NCI-H2171 treated with DMSO at 0.1 percent for 48 hours (cell line): ENCODE measurements at regions not wholly inside any gene's neighbourhood (a gene's known extent, or its start where the extent isn't known, plus 50 kb on each side); places are given as distances from the start of the nearest gene placed in this dataset.
"Not testable (repeated sequence)": the region's sequence is repeated elsewhere in the genome, so short reads cannot be mapped to it uniquely, and the experiment has no call there.

Experiments used
- DNase-seq: peaks from one replicate; lab custom pipeline; 2025; lab: John Stamatoyannopoulos, UW

DNA sequence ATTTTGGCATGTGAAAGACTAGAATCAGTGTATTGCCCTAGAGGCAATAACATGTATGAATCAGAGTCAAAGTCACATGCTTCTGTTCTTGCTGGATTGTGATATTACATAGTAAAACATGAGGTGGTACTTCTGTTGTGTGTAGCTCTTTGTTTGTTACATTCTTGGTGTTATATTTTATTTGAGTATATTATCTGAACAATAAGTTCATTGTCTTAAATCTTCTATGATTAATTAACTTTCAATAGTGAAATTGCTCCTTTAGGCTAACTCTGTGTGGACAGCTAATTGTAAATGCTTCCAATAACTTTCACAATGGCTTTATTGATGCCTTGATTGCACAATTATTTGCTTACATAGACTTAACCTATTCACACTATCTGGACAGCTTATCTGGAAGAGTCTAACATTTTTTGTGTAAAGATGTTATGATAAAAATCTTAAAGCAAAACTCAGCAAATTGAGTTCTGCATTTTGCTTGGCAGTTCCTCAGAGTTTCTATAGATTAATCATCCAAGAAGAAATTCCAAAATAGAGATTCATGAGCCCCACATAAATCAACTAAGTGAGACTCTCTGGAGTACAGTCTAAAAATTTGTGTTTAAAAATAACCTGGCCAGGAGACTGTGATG, 239.6 kb upstream of the TUSC1 start:
- DNase-seq: no peak

DNA sequence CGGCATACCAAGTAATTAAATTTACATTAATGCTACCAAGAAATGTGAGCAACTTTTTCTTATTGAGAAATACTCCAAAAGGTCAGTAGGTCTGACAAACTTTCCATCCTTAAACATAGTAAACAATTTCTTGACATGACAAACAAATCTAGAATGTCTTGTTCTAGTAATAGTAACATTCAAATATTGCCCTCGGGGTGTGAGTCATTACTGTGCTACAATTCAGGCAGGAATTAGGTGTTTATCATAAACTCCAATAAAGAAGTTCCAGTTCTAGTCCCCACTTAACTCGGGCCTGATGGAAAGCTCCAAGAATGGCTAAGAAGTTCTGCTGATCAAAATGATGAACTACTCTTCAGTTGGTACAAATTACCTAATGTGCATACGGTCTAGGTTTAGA, 235.6 kb upstream of the TUSC1 start:
- no peak for DNase-seq

DNA sequence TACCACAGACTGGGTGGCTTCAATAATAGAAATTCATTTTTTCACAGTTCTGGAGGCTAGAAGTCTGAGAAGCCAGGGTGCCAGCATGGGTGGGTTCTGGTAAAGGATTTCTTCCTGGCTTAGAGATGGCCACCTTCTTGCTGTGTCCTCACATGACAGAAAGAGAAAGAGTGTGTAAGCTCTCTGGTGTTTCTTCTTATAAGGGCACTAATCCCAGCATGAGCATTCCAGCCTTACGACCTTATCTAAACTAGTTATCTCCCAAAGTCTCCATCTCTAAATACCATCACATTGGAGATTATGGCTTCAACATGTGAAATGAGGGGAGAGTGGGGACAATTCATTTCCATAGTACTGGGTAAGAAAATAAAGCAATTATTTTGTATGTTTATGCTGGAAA, 226.5 kb upstream of the TUSC1 start:
- no peak for DNase-seq

DNA sequence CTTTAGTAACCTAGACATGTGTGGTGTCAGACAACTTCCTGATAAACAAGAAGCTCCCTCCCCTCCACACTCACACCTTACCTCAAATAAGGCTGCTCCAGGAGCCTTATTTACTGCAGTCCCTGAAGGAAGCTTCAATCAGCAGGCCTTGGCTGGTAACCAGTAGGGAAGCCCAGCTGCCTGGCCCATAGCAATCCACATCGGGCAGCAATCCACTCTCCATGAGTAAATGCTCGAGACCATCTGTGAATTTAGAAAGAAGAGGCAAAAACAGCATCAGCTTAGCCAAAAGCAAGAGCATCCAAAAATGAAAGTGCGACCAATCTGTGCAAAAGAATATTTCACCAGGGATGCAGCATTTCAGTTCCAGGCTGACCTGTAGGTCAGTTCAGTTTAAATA, 213.3 kb upstream of the TUSC1 start:
- no peak for DNase-seq

DNA sequence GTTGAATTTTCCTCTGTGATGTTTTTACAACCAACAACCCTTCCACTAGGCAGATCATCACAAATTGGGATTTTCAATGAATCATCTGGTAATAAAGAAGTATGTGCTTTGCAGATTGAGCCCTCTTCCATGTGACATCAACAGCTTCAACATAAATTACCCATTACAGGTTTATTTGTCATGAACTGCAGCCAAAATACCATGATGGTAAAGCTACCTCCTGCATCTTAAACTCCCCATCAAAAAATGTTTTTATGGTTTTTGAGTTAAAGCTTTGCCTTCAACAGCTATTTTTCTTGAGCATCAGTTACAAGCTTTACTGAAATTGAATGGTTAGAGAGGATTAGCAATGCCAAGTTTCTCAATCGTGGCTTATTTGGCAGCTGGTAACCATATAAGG, 211.4 kb upstream of the TUSC1 start:
- no peak for DNase-seq

DNA sequence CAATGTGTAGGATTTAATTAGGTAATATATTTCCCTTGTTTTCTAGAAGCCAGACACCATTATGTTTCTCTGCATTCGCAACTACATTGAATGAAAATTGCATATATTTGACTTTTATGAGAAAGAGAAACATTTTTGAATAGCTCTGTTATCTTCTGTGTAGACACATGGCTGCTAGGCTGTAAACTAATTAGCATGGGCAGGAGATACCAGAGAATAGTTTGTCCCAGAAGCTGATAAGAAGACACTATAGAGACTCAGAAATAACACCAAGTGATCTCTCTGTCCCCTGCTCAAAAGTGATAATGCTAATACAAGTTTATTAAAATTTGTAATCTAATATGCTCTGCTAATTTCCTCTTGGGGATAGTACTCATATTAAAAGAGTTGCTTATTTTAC, 198.0 kb upstream of the TUSC1 start:
- no peak for DNase-seq

DNA sequence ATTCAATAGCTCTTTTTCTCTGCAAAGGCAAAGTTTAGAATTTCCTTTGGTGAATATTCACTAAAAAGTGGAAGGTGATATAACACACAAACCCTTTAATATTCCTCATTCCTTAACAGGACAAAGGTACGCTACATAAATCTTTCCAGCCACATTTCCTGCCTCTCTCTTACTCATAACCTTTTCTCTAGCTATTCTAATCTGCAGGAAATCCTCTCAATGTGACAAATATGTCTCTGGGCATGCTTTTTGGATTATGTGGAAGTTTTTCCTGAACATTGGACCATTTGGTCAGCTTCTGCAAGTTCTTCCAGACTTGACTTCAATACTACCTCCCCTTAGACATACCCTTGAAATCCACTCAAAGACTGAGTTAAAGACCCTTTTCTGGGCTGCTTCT, 186.3 kb upstream of the TUSC1 start:
- DNase-seq: no peak

DNA sequence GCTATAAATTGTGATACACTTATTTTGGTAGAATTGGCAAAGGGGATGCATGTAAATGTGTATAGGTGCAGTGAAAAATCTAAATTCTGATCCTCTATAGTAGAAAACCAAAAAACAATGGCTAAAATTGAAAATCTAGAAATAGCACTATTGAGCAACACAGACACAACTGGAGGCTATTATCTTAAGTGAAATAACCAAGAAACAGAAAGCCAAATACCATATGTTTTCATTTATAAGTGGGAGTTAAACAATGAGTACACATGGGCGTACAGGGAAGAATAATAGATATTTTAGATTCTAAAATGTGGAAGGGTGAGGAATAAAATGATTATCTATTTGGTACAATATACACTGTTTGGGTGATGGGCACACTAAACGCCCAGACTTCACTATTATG, 183.2 kb upstream of the TUSC1 start:
- DNase-seq: no peak

DNA sequence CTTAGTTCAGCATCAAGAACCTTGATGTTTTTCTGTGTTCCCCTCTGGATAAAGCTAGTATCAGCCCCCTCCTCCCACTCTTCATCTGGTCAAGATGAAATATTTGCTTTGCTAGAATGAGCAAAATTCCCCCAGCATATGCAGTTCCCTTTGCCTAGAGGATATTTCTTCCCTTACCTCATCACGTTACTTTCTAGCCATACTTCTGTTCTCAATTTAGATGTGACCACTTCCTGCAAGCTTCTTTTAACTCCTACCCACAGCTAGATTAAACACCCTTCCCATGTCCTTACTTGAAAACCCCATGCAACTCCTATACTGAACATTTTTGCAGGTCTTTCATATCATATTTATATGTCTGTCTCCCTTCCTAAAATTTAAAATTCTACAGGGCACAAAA, 178.9 kb upstream of the TUSC1 start:
- no peak for DNase-seq

DNA sequence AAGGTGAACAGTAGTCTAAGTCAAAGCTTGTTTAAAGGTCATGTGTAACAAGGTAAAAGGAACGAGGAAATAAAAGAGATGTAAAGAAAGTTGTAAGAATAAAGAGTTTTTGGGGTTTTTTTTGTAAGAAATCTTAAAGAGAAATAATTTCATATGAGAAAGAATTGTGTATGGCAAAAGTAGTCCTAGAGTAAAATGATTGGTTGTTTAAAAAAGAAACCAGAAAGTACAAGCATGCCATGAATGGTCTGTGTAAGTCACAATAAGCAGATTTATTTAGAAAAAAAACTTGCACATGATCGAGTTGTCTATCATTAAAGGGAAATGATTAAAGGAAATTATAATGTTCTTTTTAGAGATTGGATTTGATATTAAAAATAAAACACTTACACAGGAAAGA, 172.6 kb upstream of the TUSC1 start:
- no peak for DNase-seq

DNA sequence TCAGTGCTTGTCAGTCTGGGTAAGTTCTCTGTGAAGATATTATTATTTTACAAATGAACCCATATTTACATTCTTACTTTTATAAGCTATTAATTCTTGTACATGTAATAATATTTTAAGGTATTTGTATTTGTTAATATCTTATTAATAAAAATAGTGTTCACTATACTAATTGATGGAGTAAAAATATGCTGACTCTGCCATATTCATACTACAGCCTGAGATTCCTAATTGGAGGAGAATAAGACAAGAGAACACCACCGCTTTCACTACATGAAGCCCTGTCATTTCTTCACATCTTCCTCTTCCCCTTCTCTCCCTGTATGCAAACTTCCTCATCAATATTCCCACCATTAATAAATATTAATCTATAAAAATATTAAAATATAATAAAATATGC, 167.6 kb upstream of the TUSC1 start:
- no peak for DNase-seq

DNA sequence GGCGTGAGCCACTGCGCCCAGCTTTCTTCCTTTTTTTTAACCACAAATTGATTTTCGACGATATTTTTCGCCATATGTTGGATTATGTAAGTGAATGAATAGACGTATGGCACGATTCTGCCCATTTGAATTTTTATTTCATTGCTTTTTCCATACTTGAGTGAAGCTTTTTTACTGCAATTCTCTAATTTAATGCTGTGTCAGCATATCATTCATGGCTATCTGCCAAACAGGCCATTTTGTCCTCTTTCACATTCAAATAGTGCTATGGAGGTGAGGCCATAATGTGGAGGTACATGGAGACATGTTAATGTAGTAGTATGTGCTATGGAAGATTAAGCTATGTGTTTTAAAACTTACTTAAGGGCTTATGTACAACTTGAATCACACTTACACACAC, 152.1 kb upstream of the TUSC1 start:
- no peak for DNase-seq

DNA sequence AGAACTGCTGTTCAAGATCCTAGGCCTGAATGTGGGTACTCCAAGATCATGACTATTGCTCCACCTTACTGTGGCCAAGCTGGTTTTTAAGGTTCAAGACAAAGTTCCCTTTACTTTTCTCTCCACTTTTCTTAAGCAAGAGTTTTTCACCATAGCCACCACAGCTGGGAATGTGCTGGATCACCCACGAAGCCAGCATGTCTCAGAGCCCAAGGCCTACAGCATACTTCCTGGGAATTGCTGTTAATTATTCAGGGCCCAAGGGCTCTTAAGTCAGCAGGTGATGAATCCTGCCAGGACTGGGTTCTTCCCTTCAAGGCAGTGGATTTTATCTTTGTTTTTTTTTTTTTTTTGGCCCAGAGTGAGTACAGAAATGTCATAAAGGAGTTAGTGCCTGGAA, 149.4 kb upstream of the TUSC1 start:
- no peak for DNase-seq

DNA sequence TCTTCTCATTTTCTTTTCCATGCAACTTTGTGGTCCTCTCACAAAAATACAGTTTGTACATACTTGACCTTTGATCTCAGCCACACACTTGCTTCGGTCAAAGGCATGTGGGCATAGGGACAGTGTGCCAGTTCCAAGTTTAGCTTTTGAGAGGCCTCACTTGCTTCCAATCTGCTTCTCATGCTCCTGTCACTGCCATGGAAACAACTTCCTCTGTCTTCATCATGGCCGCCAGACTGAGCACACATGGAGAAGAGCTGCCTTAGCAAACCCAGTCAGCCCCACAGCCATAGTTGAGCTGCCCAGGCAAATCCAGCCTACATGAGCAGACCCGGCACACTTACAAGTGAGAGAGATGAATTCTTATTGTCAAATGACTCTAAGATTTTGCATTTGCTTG, 138.2 kb upstream of the TUSC1 start:
- no peak for DNase-seq

DNA sequence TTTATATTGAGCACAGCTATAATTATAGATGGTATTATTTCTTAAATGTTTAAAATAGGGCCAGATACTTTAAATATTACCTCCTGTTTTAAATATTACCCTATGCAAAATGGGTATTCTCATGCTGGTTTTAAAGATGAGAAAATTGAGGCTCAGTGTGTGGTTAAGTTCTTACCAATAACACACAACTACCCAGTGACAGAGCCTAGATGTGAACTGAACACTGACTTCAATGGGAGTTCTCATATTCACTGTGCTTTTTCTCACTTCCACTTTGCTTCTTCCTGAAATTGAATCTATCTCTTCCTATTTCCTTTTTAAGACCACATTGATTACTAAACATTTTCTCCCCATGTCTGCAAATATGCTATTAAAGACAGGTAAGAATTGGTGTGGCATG, 135.8 kb upstream of the TUSC1 start:
- no peak for DNase-seq

DNA sequence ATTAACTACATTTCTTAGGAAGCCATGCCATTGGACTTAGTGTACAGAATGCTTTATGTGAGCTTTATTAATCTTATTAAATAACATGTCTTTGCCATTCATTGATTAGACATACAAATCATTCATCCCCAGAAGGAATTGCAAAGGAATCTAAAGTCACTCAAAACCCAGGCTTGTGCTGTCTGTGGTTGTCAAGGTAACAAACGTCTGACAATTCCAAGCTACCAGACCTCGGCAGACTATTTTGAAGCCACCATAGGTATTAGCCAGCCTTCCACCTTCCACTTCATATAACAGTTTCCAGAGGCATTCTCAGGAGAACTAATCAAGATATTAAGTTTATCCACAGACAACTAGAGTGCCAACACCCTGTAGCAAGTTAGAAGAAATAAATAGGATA, 135.2 kb upstream of the TUSC1 start:
- DNase-seq: no peak

DNA sequence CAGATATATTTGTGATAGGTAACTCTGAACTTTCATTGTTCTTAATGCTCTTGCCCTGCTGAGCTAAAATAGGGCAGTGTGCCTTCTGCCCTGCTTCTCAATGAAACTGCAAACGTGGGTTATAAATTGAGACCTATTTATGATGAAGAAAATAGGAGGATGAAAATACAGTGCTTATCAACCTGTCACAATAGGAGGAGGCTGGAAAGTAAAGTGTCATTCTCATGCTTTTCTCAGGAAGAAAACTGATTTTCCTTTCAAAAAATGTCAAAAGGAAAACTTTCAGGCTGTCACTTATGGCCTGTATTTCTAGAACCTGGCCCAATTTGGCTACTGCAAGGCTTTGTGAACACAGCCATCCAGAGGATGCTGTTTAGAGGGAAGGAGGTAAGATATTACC, 130.3 kb upstream of the TUSC1 start:
- DNase-seq: no peak

DNA sequence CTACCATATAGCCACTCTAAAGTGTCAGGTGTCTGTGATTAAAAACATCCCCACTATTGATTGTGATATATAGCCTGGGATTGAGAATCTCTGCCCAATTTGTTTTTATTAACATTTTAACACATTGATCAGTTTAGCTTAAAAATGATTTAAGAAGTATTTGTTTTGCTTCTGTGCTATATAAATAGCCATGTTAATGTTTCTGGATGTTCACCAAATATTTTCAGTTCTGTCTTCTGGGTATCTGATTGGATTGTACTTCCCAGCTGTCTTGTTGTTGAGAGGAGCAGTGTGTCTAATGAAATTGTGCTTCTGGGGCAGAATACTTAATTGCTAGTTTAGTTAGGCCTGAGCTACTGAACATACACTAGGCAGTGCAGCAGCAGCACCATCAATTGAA, 126.6 kb upstream of the TUSC1 start:
- no peak for DNase-seq

DNA sequence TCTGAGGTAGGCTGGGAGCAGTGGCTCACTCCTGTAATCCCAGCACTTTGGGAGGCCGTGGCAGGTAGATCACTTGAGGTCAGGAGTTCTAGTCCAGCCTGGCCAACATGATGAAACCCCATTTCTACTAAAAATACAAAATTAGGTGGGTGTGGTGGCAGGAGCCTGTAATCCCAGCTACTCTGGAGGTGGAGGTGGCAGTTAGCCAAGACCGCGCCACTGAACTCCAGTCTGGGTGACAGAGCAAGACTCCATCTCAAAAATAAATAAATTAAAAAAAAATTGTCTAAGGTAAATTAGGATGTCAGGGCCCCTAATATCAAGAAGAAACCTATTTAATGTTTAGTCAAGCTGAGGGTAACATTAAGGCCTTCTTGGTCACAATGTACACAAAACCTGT, 123.7 kb upstream of the TUSC1 start:
- not testable (repeated sequence) for DNase-seq

DNA sequence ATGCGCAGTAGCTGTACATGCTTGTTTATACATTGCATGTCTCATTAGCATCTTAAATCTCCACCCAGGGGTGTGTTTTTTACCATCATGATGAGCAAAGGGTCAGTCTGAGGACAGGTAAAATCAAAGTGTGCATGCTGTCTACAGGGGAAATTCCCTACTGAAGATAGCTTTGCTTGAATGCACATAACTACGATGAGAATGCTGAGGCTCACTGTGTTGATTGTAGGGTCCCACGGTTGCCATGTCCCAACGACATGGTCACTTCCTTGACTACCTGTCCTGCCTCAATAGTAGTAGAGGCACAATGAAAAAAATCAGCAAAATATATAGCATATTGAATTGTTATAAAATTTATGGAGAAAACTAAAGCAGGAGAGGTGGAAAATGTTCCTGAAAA, 95.6 kb upstream of the TUSC1 start:
- DNase-seq: no peak

DNA sequence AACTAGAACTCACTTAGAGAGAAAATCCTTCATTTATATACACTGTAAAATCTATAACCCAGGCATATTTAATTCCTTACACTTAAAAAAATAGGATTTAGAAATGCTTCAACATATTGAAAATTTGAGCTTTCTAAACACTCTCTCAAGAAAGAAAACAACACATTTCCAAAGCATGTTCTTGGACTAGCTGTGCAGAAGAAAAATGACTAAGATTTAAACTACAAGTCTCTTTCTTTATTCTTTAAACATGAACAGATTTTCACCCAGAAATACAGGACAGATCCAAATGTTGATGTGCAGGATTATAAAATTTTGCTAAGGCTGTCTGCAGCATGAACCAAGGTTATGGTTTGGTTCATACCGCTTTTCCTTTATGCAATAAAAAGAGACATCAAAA, 77.7 kb upstream of the TUSC1 start:
- DNase-seq: no peak

DNA sequence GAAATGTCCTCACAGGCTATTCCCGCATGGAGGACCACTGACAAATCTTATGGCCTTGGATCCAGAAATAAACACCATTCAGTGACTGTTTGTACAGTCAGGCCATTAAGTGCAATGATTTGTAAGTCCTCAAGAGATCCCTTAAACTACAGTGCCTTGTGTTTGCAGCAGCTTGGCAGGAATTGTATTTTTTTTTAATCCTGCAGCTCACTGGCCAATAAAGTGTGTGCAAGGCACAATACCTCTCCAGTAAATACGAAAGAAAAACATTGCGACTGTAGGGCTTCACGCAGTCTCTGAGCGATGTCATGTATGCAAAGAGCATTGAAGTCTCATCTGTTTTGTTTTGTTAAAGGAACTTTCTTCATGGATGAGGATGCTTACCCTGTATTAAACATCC, 74.2 kb upstream of the TUSC1 start:
- no peak for DNase-seq

DNA sequence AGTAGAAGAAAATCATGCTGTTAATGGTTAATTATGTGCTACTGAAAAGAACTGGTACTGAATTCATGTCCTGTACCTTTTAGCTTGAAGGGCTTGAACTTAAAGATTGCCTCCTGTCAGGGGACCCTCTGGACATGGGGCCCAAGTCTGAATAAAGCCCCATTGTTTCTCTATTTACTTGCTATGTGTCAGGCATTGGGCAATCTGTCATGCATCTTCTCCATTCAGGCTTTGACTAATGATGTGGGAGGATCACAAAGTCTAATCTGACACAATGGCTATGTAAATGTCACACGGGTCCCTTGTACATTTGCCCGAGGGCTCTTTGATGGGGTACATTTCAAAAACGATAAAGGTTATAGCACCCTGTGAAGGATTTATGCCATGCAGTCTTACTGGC, 64.0 kb upstream of the TUSC1 start:
- no peak for DNase-seq

DNA sequence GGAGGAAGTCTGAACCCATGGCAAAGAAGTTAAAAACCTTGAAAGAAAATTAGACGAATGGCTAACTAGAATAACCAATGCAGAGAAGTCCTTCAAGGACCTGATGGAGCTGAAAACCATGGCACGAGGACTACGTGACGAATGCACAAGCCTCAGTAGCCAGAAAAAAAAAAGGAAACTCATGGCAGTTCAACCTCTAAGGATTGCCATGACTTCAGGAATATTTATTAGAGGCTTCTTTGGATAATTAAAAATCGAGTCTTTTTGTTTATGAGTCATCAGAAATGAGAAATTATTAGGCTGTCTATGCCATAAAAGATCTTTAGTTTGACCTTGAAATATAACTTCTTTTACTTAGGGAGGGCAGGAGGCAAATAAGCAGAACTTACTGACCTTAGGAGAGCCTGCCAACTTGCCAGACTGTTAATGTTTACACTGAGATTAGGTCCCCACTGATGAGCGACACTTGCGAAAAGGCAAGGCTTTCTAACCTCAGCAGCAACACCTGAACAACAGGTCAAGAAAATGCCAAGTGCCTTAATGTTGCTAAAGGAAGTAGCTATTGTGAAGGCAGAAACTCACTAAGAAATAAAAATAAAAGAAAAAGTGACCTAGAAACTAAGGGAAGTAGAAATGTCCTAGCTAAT, 55.2 kb upstream of the TUSC1 start:
- DNase-seq: no peak
